ENCODE measurements at regions not wholly inside any gene's neighbourhood (a gene's known extent, or its start where the extent isn't known, plus 50 kb on each side); places are given as distances from the start of the nearest gene placed in this dataset.

- POLR2A ChIA-PET = no interaction called here
- no peaks in the 10 kb centered on the region for H3K9me3 ChIP-seq (ENCODE audit: low read length)
- H2AFZ ChIP-seq (ENCODE audit: low read length) = no peak overlapping the region
- no peaks in the 10 kb centered on the region for H3K9me2 ChIP-seq (ENCODE audit: insufficient read depth, low read length)
- H3K4me3 ChIP-seq (ENCODE audit: low read depth, low read length, poor library complexity, severe bottlenecking) = no peak overlapping the region
- no TSS peak for BruUV-seq (replicated peaks)
- no peak overlapping the region for H3K4me2 ChIP-seq (ENCODE audit: low read length)
- intact Hi-C loops (cut with micrococcal nuclease; ENCODE audit: unreplicated experiment) = no loop called here
- H4K20me1 ChIP-seq (ENCODE audit: insufficient read depth, low read length) = no peaks in the 10 kb centered on the region
- H3K36me3 ChIP-seq (ENCODE audit: insufficient read depth, low read length) = no peaks in the 10 kb centered on the region
- H3K79me2 ChIP-seq (ENCODE audit: insufficient read depth, low read depth, low read length) = no peaks in the 10 kb centered on the region
- no peak for DNase-seq (ENCODE audit: low spot score)
- H3K4me1 ChIP-seq (ENCODE audit: insufficient read depth, low read length, poor library complexity, severe bottlenecking) = peaks cover 35% of the 10 kb centered on the region
- CTCF ChIA-PET (ENCODE audit: unreplicated experiment) = no interaction called here
- no peak overlapping the region for H3K27ac ChIP-seq (ENCODE audit: low read depth, low read length, poor library complexity, severe bottlenecking)
- TF ChIP-seq EZH2phosphoT487 (IDR thresholded peaks at IDR 0.05; ENCODE audit: borderline replicate concordance, low read depth, low read length) (no peak), CTCF (conservative IDR thresholded peaks at IDR 0.05; ENCODE audit: low read length) (no peak)
These were observed 157.9 kb upstream of the ZMIZ1 start for GRCh38 chr10:78910886-78911285.

GRCh38 chr10:78911533-78912340 is 157.0 kb upstream of the ZMIZ1 start:
- Histone ChIP-seq H3K9me3 (ENCODE audit: low read length) (no peaks in the 10 kb centered on the region), H2AFZ (ENCODE audit: low read length) (no peak overlapping the region), H3K4me2 (ENCODE audit: low read length) (no peak overlapping the region), H3K9me2 (ENCODE audit: insufficient read depth, low read length) (no peaks in the 10 kb centered on the region), H3K36me3 (ENCODE audit: insufficient read depth, low read length) (no peaks in the 10 kb centered on the region), H4K20me1 (ENCODE audit: insufficient read depth, low read length) (no peaks in the 10 kb centered on the region), H3K4me1 (ENCODE audit: insufficient read depth, low read length, poor library complexity, severe bottlenecking) (peaks cover 35% of the 10 kb centered on the region), H3K4me3 (ENCODE audit: low read depth, low read length, poor library complexity, severe bottlenecking) (no peak overlapping the region), H3K27ac (ENCODE audit: low read depth, low read length, poor library complexity, severe bottlenecking) (no peak overlapping the region), H3K79me2 (ENCODE audit: insufficient read depth, low read depth, low read length) (no peaks in the 10 kb centered on the region)
- ChIA-PET POLR2A (no interaction called here), CTCF (ENCODE audit: unreplicated experiment) (no interaction called here)
- no TSS peak for BruUV-seq (replicated peaks)
- intact Hi-C loops (cut with micrococcal nuclease; ENCODE audit: unreplicated experiment) = no loop called here
- no peak for DNase-seq (ENCODE audit: low spot score)
- TF ChIP-seq EZH2phosphoT487 (IDR thresholded peaks at IDR 0.05; ENCODE audit: borderline replicate concordance, low read depth, low read length) = no peak
- no peak for TF ChIP-seq CTCF (conservative IDR thresholded peaks at IDR 0.05; ENCODE audit: low read length)

All from OCI-LY7 (cell line).